ENCODE measurements at regions not wholly inside any gene's neighbourhood (a gene's known extent, or its start where the extent isn't known, plus 50 kb on each side); places are given as distances from the start of the nearest gene placed in this dataset.

DNA sequence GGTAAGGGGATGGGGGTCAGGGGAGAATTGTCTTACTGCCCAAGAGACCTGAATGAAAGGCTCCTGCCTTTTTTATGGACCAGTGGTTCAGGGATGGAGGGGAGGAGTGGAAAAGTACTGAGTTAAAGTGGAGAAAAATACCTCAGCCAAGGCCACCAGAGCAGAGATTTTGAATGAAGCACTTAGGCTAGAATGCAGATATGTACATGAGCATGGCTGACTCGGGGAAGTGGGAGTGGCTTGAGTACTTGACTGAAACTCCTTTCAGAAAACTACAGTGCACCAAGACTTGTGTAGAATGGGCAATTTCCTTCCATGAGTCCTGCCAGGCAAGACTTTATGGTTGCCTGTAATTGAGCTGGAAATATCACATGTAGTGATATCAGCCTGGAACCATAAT lies 429.6 kb upstream of the LRRC7 start:
- Histone ChIP-seq H3K4me3 (ENCODE audit: low read length) (no peak overlapping the region), H3K36me3 (ENCODE audit: insufficient read depth, low read length) (no peaks in the 10 kb centered on the region), H3K9me3 (ENCODE audit: low read length) (no peaks in the 10 kb centered on the region), H3K27ac (ENCODE audit: low read length) (no peak overlapping the region), H4K20me1 (ENCODE audit: insufficient read depth) (no peaks in the 10 kb centered on the region), H3K27me3 (ENCODE audit: insufficient read depth, low read depth, low read length) (no peaks in the 10 kb centered on the region), H3K4me2 (ENCODE audit: low read length) (no peak overlapping the region), H3K9me2 (ENCODE audit: insufficient read depth, low read length) (no peaks in the 10 kb centered on the region), H3K79me2 (replicated peaks; ENCODE audit: insufficient read depth, low read length) (no peaks in the 10 kb centered on the region), H3K9ac (ENCODE audit: low read length) (no peak overlapping the region), H2AFZ (ENCODE audit: low read depth, low read length) (no peak overlapping the region), H3F3A (ENCODE audit: insufficient read depth, low read length, poor library complexity, severe bottlenecking) (no peaks in the 10 kb centered on the region)
- TF ChIP-seq POLR2AphosphoS5 (IDR thresholded peaks at IDR 0.05): no peak
- TF ChIP-seq RAD21 (conservative IDR thresholded peaks at IDR 0.05): no peak
- TF ChIP-seq EP300 (conservative IDR thresholded peaks at IDR 0.05; ENCODE audit: poor library complexity, severe bottlenecking): no peak
- TF ChIP-seq, protein P1, sequence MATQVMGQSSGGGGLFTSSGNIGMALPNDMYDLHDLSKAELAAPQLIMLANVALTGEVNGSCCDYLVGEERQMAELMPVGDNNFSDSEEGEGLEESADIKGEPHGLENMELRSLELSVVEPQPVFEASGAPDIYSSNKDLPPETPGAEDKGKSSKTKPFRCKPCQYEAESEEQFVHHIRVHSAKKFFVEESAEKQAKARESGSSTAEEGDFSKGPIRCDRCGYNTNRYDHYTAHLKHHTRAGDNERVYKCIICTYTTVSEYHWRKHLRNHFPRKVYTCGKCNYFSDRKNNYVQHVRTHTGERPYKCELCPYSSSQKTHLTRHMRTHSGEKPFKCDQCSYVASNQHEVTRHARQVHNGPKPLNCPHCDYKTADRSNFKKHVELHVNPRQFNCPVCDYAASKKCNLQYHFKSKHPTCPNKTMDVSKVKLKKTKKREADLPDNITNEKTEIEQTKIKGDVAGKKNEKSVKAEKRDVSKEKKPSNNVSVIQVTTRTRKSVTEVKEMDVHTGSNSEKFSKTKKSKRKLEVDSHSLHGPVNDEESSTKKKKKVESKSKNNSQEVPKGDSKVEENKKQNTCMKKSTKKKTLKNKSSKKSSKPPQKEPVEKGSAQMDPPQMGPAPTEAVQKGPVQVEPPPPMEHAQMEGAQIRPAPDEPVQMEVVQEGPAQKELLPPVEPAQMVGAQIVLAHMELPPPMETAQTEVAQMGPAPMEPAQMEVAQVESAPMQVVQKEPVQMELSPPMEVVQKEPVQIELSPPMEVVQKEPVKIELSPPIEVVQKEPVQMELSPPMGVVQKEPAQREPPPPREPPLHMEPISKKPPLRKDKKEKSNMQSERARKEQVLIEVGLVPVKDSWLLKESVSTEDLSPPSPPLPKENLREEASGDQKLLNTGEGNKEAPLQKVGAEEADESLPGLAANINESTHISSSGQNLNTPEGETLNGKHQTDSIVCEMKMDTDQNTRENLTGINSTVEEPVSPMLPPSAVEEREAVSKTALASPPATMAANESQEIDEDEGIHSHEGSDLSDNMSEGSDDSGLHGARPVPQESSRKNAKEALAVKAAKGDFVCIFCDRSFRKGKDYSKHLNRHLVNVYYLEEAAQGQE (IDR thresholded peaks at IDR 0.05; ENCODE audit: borderline replicate concordance): no peak
- no peak for TF ChIP-seq EZH2 (IDR thresholded peaks at IDR 0.05; ENCODE audit: borderline replicate concordance, insufficient read depth, low read length, poor library complexity, severe bottlenecking)
- TF ChIP-seq TAF1 (IDR thresholded peaks at IDR 0.05; ENCODE audit: low read depth): no peak
- TF ChIP-seq SMC3 (conservative IDR thresholded peaks at IDR 0.05; ENCODE audit: poor library complexity): no peak
- TF ChIP-seq, protein P2, sequence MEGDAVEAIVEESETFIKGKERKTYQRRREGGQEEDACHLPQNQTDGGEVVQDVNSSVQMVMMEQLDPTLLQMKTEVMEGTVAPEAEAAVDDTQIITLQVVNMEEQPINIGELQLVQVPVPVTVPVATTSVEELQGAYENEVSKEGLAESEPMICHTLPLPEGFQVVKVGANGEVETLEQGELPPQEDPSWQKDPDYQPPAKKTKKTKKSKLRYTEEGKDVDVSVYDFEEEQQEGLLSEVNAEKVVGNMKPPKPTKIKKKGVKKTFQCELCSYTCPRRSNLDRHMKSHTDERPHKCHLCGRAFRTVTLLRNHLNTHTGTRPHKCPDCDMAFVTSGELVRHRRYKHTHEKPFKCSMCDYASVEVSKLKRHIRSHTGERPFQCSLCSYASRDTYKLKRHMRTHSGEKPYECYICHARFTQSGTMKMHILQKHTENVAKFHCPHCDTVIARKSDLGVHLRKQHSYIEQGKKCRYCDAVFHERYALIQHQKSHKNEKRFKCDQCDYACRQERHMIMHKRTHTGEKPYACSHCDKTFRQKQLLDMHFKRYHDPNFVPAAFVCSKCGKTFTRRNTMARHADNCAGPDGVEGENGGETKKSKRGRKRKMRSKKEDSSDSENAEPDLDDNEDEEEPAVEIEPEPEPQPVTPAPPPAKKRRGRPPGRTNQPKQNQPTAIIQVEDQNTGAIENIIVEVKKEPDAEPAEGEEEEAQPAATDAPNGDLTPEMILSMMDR (IDR thresholded peaks at IDR 0.05; ENCODE audit: poor library complexity, severe bottlenecking): no peak
- no peak for TF ChIP-seq MXI1 (conservative IDR thresholded peaks at IDR 0.05; ENCODE audit: poor library complexity, severe bottlenecking)

DNA sequence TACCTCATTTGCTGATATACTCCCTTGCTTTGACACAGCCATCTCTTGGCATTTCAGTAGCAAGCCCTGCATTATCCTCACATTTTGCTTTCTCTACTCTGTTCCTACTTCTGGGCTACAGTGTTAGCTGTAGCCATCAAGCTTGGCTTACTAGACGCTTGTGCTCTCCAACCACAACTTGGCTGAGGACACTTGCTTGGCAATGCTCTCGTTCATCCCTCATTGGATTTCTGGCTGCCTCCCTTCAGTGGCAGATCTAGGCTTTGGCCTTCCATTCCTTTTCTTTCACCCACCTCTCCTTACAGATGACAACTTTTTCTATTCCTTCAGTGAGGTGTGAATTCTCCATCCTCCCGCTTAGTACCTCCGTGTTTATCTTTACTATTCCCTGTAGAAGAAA lies 428.7 kb upstream of the LRRC7 start:
- H3K79me2 ChIP-seq (replicated peaks; ENCODE audit: insufficient read depth, low read length): no peaks in the 10 kb centered on the region
- H3K27ac ChIP-seq (ENCODE audit: low read length): no peak overlapping the region
- H3K9me3 ChIP-seq (ENCODE audit: low read length): no peaks in the 10 kb centered on the region
- no peak overlapping the region for H3K4me3 ChIP-seq (ENCODE audit: low read length)
- H3F3A ChIP-seq (ENCODE audit: insufficient read depth, low read length, poor library complexity, severe bottlenecking): no peaks in the 10 kb centered on the region
- no peak for TF ChIP-seq EP300 (conservative IDR thresholded peaks at IDR 0.05; ENCODE audit: poor library complexity, severe bottlenecking)
- no peak for TF ChIP-seq TAF1 (IDR thresholded peaks at IDR 0.05; ENCODE audit: low read depth)
- TF ChIP-seq, protein P2 (IDR thresholded peaks at IDR 0.05; ENCODE audit: poor library complexity, severe bottlenecking): no peak
- TF ChIP-seq POLR2AphosphoS5 (IDR thresholded peaks at IDR 0.05): no peak
- TF ChIP-seq, protein P1 (IDR thresholded peaks at IDR 0.05; ENCODE audit: borderline replicate concordance): no peak
- no peak overlapping the region for H3K4me2 ChIP-seq (ENCODE audit: low read length)
- H3K36me3 ChIP-seq (ENCODE audit: insufficient read depth, low read length): no peaks in the 10 kb centered on the region
- H2AFZ ChIP-seq (ENCODE audit: low read depth, low read length): no peak overlapping the region
- no peaks in the 10 kb centered on the region for H3K27me3 ChIP-seq (ENCODE audit: insufficient read depth, low read depth, low read length)
- H3K9ac ChIP-seq (ENCODE audit: low read length): no peak overlapping the region
- H4K20me1 ChIP-seq (ENCODE audit: insufficient read depth): no peaks in the 10 kb centered on the region
- no peaks in the 10 kb centered on the region for H3K9me2 ChIP-seq (ENCODE audit: insufficient read depth, low read length)
